OCI-LY1 (cell line): ENCODE measurements at regions not wholly inside any gene's neighbourhood (a gene's known extent, or its start where the extent isn't known, plus 50 kb on each side); places are given as distances from the start of the nearest gene placed in this dataset.

ENCODE experiments used
- H2AFZ ChIP-seq: fragments of 200-600 bp; sonication (generic), shearing (Covaris generic); 2 replicates; pipeline ENCODE4 v1.6.0; 2014; ENCODE audit warnings: antibody characterized with exemption, mild to moderate bottlenecking, low read length
- H3F3A ChIP-seq: fragments of 200-600 bp; sonication (generic), shearing (Covaris generic); 2 replicates; pipeline ENCODE4 v1.6.0; 2014; ENCODE audit warnings: mild to moderate bottlenecking, antibody characterized with exemption, low read length, moderate library complexity; ENCODE audit not compliant: insufficient read depth
- H3K27ac ChIP-seq: fragments of 200-600 bp; sonication (generic); 2 replicates; pipeline ENCODE4 v1.5.1; 2014; ENCODE audit warnings: low read length, mixed run types, mild to moderate bottlenecking, low read depth; ENCODE audit not compliant: poor library complexity, severe bottlenecking
- H3K27me3 ChIP-seq: fragments of 200-600 bp; sonication (generic); 2 replicates; pipeline ENCODE4 v1.6.0; 2014; ENCODE audit warnings: antibody characterized with exemption, mild to moderate bottlenecking, low read length, moderate library complexity; ENCODE audit not compliant: insufficient read depth
- H3K36me3 ChIP-seq: fragments of 200-600 bp; sonication (generic); 2 replicates; pipeline ENCODE4 v1.6.1; 2014; ENCODE audit warnings: mild to moderate bottlenecking, antibody characterized with exemption, low read length, moderate library complexity, mixed read lengths; ENCODE audit not compliant: insufficient read depth
- H3K4me1 ChIP-seq: fragments of 200-600 bp; sonication (generic); 2 replicates; pipeline ENCODE4 v1.5.1; 2014; ENCODE audit warnings: mild to moderate bottlenecking, low read length, moderate library complexity; ENCODE audit not compliant: insufficient read depth, severe bottlenecking
- H3K4me2 ChIP-seq: fragments of 200-600 bp; sonication (generic), shearing (Covaris generic); 2 replicates; pipeline ENCODE4 v1.6.1; 2014; ENCODE audit warnings: low read length
- H3K4me3 ChIP-seq: fragments of 200-600 bp; sonication (generic); 2 replicates; pipeline ENCODE4 v1.5.1; 2014; ENCODE audit warnings: low read length, low read depth, mild to moderate bottlenecking, mixed read lengths; ENCODE audit not compliant: poor library complexity, severe bottlenecking
- H3K79me2 ChIP-seq: fragments of 200-600 bp; shearing (Covaris generic); 2 replicates; pipeline ENCODE4 v1.6.1; 2016; ENCODE audit warnings: mixed run types, low read length, mixed read lengths; ENCODE audit not compliant: insufficient read depth
- H3K9ac ChIP-seq: fragments of 200-600 bp; sonication (generic), shearing (Covaris generic); 2 replicates; pipeline ENCODE4 v1.6.1; 2014; ENCODE audit warnings: mild to moderate bottlenecking, low read length, mixed read lengths
- H3K9me2 ChIP-seq: fragments of 200-600 bp; sonication (generic), shearing (Covaris generic); 2 replicates; pipeline ENCODE4 v1.6.1; 2014; ENCODE audit warnings: low read depth, mild to moderate bottlenecking, low read length, mixed read lengths
- H3K9me3 ChIP-seq: fragments of 200-600 bp; shearing (Covaris generic); 2 replicates; pipeline ENCODE4 v1.6.1; 2014; ENCODE audit warnings: low read length, mixed read lengths
- H4K20me1 ChIP-seq: fragments of 200-600 bp; sonication (generic), shearing (Covaris generic); 2 replicates; pipeline ENCODE4 v1.6.0; 2016; ENCODE audit warnings: mild to moderate bottlenecking, low read length; ENCODE audit not compliant: insufficient read depth
- EZH2 ChIP-seq: fragments of 200-600 bp; sonication (generic), shearing (Covaris generic); IDR thresholded peaks from 2 replicates; pipeline ENCODE4 v1.8.0; 2017; ENCODE audit warnings: borderline replicate concordance, mixed run types, mild to moderate bottlenecking, antibody characterized with exemption, low read length, moderate library complexity, mixed read lengths
- TF ChIP-seq, protein P1 (sequence below): fragments of 200-600 bp; sonication (generic), shearing (Covaris generic); IDR thresholded peaks from 2 replicates; pipeline ENCODE4 v1.5.1; 2017; ENCODE audit warnings: mild to moderate bottlenecking, antibody characterized with exemption, low read length, moderate library complexity, mixed read lengths

DNA sequence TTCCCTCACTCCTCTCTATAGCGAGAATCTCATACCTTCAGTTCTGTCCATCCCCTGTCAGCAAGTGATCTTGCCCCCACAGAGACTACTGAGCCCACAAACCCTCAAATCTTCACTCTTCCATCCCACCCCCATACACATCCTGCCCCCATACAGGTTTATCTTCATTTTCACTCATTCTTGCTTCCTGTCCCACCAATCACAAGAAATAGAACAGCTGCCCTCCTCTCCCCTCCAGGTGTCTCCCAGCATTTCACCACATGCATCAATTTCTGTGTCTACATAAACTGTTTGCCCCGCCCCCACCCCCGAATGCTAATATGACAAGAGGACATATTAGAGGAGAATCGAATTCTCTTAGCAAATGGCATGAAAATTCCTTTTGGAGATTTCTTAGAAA is 54.9 kb upstream of the CARMIL1 start:
- Histone ChIP-seq H3F3A (no peaks in the 10 kb centered on the region), H4K20me1 (no peaks in the 10 kb centered on the region), H3K9me2 (no peaks in the 10 kb centered on the region), H3K79me2 (no peaks in the 10 kb centered on the region), H2AFZ (no peak overlapping the region), H3K9me3 (no peaks in the 10 kb centered on the region), H3K4me1 (no peaks in the 10 kb centered on the region), H3K27ac (no peak overlapping the region), H3K27me3 (no peaks in the 10 kb centered on the region), H3K4me3 (no peak overlapping the region), H3K4me2 (no peak overlapping the region), H3K9ac (no peak overlapping the region), H3K36me3 (no peaks in the 10 kb centered on the region)
- TF ChIP-seq, protein P1, sequence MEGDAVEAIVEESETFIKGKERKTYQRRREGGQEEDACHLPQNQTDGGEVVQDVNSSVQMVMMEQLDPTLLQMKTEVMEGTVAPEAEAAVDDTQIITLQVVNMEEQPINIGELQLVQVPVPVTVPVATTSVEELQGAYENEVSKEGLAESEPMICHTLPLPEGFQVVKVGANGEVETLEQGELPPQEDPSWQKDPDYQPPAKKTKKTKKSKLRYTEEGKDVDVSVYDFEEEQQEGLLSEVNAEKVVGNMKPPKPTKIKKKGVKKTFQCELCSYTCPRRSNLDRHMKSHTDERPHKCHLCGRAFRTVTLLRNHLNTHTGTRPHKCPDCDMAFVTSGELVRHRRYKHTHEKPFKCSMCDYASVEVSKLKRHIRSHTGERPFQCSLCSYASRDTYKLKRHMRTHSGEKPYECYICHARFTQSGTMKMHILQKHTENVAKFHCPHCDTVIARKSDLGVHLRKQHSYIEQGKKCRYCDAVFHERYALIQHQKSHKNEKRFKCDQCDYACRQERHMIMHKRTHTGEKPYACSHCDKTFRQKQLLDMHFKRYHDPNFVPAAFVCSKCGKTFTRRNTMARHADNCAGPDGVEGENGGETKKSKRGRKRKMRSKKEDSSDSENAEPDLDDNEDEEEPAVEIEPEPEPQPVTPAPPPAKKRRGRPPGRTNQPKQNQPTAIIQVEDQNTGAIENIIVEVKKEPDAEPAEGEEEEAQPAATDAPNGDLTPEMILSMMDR = no peak

DNA sequence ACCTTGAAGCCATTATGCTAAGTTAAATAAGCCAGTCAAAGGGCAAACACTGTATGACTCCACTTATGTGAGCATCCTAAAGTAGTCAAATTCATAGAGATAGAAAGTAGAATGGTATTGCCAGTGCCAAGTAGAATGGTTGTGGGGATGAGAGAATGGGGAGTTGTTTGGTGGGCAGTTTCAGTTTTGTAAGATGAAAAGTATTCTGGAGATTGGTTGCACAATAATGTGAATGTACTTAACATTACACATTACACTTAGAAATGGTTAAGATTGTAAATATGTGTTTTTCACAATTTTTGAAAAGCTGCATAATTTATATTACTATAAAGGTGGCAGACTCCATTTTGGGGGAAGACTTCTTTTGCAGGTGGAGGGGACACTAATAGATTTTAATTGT is 51.3 kb upstream of the CARMIL1 start:
- Histone ChIP-seq H3K4me1 (no peaks in the 10 kb centered on the region), H3K36me3 (no peaks in the 10 kb centered on the region), H3K9me3 (no peaks in the 10 kb centered on the region), H4K20me1 (no peaks in the 10 kb centered on the region), H3K4me3 (no peak overlapping the region), H3F3A (no peaks in the 10 kb centered on the region), H3K9me2 (no peaks in the 10 kb centered on the region), H3K9ac (no peak overlapping the region), H3K79me2 (no peaks in the 10 kb centered on the region), H3K27me3 (no peaks in the 10 kb centered on the region), H2AFZ (no peak overlapping the region), H3K27ac (no peak overlapping the region), H3K4me2 (no peak overlapping the region)
- TF ChIP-seq EZH2 = no peak
- TF ChIP-seq, protein P1 = no peak
